GM12878 (cell line): ENCODE measurements at regions not wholly inside any gene's neighbourhood (a gene's known extent, or its start where the extent isn't known, plus 50 kb on each side); places are given as distances from the start of the nearest gene placed in this dataset.

Source experiments
- ATAC-seq: fragments of 200-7000 bp; cut with Tn5 transposase; 3 replicates; pipeline ENCODE4 v1.9.1; 2020; ENCODE audit warnings: mild to moderate bottlenecking, moderate library complexity
- BruUV-seq: library from RNA; stranded (reverse); fragments of 400-500 nt; replicated peaks from 2 replicates; lab custom pipeline; 2021; lab: Mats Ljungman, UMichigan
- CTCF ChIA-PET: fragments of 300-600 bp; sonication (Branson Sonifier 250); formaldehyde crosslinking; extraction: SDS; loops from one replicate; lab custom pipeline; 2021; ENCODE audit warnings: inconsistent platforms; lab: Yijun Ruan, JAX
- POLR2A ChIA-PET: fragments of 350-600 bp; formaldehyde crosslinking; extraction: SDS; loops from one replicate; lab custom pipeline; 2021; ENCODE audit warnings: inconsistent platforms; lab: Charles Lee
- RAD21 ChIA-PET: fragments of 300-600 bp; sonication (Branson Sonifier 250); formaldehyde crosslinking; loops from one replicate; lab custom pipeline; 2023; ENCODE audit warnings: antibody characterized with exemption; ENCODE audit not compliant: unreplicated experiment; lab: Charles Lee
- SMC1A ChIA-PET: fragments of 300-600 bp; sonication (Branson Sonifier 250); formaldehyde crosslinking; loops from one replicate; lab custom pipeline; 2023; ENCODE audit not compliant: unreplicated experiment, uncharacterized antibody; lab: Charles Lee
- DNase-seq: peaks from one replicate; pipeline ENCODE4 v3.0.0-alpha.2; 2011; ENCODE audit warnings: low read depth, low spot score
- FAIRE-seq: peaks from 3 replicates; lab custom pipeline; 2011; peaks lifted over from hg19 to GRCh38; lab: Jason Lieb, UNC
- H2AFZ ChIP-seq: 2 replicates; pipeline ENCODE4 v1.6.0; 2011; ENCODE audit warnings: low read depth, low read length, control low read depth; ENCODE audit not compliant: control insufficient read depth
- H3K27ac ChIP-seq: 2 replicates; pipeline ENCODE4 v1.5.1; 2011; ENCODE audit warnings: control low read depth; ENCODE audit not compliant: control insufficient read depth, insufficient read depth
- H3K27me3 ChIP-seq, 2 experiments: replicated peaks in 1 of 2; 2 replicates each; pipeline versions ENCODE4 v1.6.0 to v1.6.1; 2011; ENCODE audit warnings: low read length in 1 of 2; ENCODE audit not compliant: control insufficient read depth in 2 of 2, insufficient read depth in 2 of 2
- H3K36me3 ChIP-seq, 2 experiments: 2 replicates each; pipeline ENCODE4 v1.5.1; 2011; ENCODE audit warnings: low read length in 1 of 2; ENCODE audit not compliant: control insufficient read depth in 2 of 2, insufficient read depth in 2 of 2
- H3K4me1 ChIP-seq: 2 replicates; pipeline ENCODE4 v1.6.1; 2011; ENCODE audit warnings: mild to moderate bottlenecking, low read length, moderate library complexity, mixed read lengths; ENCODE audit not compliant: control insufficient read depth, insufficient read depth
- H3K4me2 ChIP-seq: 2 replicates; pipeline ENCODE4 v1.6.0; 2011; ENCODE audit warnings: control low read depth; ENCODE audit not compliant: control insufficient read depth, insufficient read depth
- H3K4me3 ChIP-seq: fragments of 200-600 bp; sonication (generic); 2 replicates; pipeline ENCODE4 v1.5.1; 2016
- H3K79me2 ChIP-seq: 2 replicates; pipeline ENCODE4 v1.6.0; 2011; ENCODE audit warnings: low read length; ENCODE audit not compliant: control insufficient read depth, insufficient read depth
- H3K9ac ChIP-seq: 2 replicates; pipeline ENCODE4 v1.8.0; 2011; ENCODE audit warnings: low read length, control low read depth, mixed read lengths; ENCODE audit not compliant: control insufficient read depth, insufficient read depth
- H3K9me3 ChIP-seq: replicated peaks from 3 replicates; pipeline ENCODE4 v1.5.1; 2011; ENCODE audit warnings: mild to moderate bottlenecking, low read length; ENCODE audit not compliant: control insufficient read depth, insufficient read depth
- H4K20me1 ChIP-seq: 2 replicates; pipeline ENCODE4 v1.6.0; 2011; ENCODE audit not compliant: control insufficient read depth, insufficient read depth
- ATF2 ChIP-seq: IDR thresholded peaks from 2 replicates; pipeline ENCODE4 v1.6.1; 2012; ENCODE audit warnings: low read length, inconsistent platforms
- BACH1 ChIP-seq: fragments of 450-650 bp; IDR thresholded peaks from 2 replicates; pipeline ENCODE4 v1.6.1; 2017; ENCODE audit warnings: mild to moderate bottlenecking, borderline replicate concordance
- HDAC6 ChIP-seq: fragments of 200-600 bp; sonication (generic); IDR thresholded peaks from one replicate; pipeline ENCODE4 v1.8.0; 2017; ENCODE audit warnings: antibody characterized with exemption; ENCODE audit not compliant: unreplicated experiment
- HDGF ChIP-seq: fragments of 450-650 bp; IDR thresholded peaks from 2 replicates; pipeline ENCODE4 v1.6.1; 2016; ENCODE audit warnings: antibody characterized with exemption
- KDM1A ChIP-seq: fragments of 200-600 bp; sonication (generic); IDR thresholded peaks from 2 replicates; pipeline ENCODE4 v1.6.1; 2016; ENCODE audit warnings: borderline replicate concordance
- MEF2B ChIP-seq: fragments of 450-650 bp; IDR thresholded peaks from 2 replicates; pipeline ENCODE4 v1.6.1; 2018; ENCODE audit warnings: mild to moderate bottlenecking, moderate library complexity; ENCODE audit not compliant: partially characterized antibody, poor library complexity, severe bottlenecking
- MYB ChIP-seq: fragments of 150-350 bp; IDR thresholded peaks from 2 replicates; pipeline ENCODE4 v1.6.1; 2014; ENCODE audit warnings: mild to moderate bottlenecking, low read depth, low read length, borderline replicate concordance
- NKRF ChIP-seq: fragments of 450-650 bp; conservative IDR thresholded peaks from 2 replicates; pipeline ENCODE4 v1.6.1; 2017; ENCODE audit warnings: mild to moderate bottlenecking, moderate library complexity
- PAX8 ChIP-seq: fragments of 450-650 bp; IDR thresholded peaks from 2 replicates; pipeline ENCODE4 v1.6.1; 2017; ENCODE audit warnings: mild to moderate bottlenecking, moderate library complexity
- POLR2AphosphoS5 ChIP-seq: IDR thresholded peaks from 2 replicates; pipeline ENCODE4 v1.6.1; 2011; ENCODE audit warnings: mild to moderate bottlenecking, low read length, inconsistent platforms
- PRDM15 ChIP-seq: fragments of 450-650 bp; formaldehyde crosslinking; IDR thresholded peaks from 2 replicates; pipeline ENCODE4 v1.4.0; 2020; ENCODE audit warnings: mild to moderate bottlenecking, moderate library complexity
- RB1 ChIP-seq: fragments of 450-650 bp; formaldehyde crosslinking; IDR thresholded peaks from 2 replicates; pipeline ENCODE4 v1.6.1; 2017; ENCODE audit warnings: mild to moderate bottlenecking, borderline replicate concordance
- RBBP5 ChIP-seq: fragments of 200-600 bp; sonication (generic); conservative IDR thresholded peaks from 2 replicates; pipeline ENCODE4 v1.6.1; 2016
- SREBF2 ChIP-seq: IDR thresholded peaks from 2 replicates; pipeline ENCODE4 v1.6.1; 2012; ENCODE audit warnings: mild to moderate bottlenecking, low read length
- YBX1 ChIP-seq: fragments of 450-650 bp; IDR thresholded peaks from 2 replicates; pipeline ENCODE4 v1.6.1; 2016; ENCODE audit warnings: antibody characterized with exemption
- ZBTB4 ChIP-seq: fragments of 450-650 bp; formaldehyde crosslinking; IDR thresholded peaks from 2 replicates; pipeline ENCODE4 v1.4.0; 2022; ENCODE audit warnings: mild to moderate bottlenecking, moderate library complexity
- WGBS: methylation state at CpG from one replicate; pipeline ENCODE4 v1.1.6; 2016; ENCODE audit warnings: low lambda C conversion rate; ENCODE audit not compliant: insufficient replicate concordance, insufficient coverage; ENCODE audit errors: missing lambda C conversion rate; 5-methylcytosine and 5-hydroxymethylcytosine counted together
- in situ Hi-C: fragments of 300-500 bp; cut with MboI; formaldehyde crosslinking; loops from 9 replicates; pipeline ENCODE4 v1.14.3; 2018; ENCODE audit warnings: mixed read lengths
- intact Hi-C: fragments of 100-400 bp; cut with micrococcal nuclease; formaldehyde crosslinking; loops from one replicate; pipeline ENCODE4 v1.14.2; 2022; ENCODE audit not compliant: unreplicated experiment

GRCh38 chr5:44974813-44975212, 166.1 kb downstream of the MRPS30 start:
- 64% methylated on average over 19 of the region's 19 CpGs for WGBS
- ChIA-PET CTCF (no interaction called here), SMC1A (interaction anchor here (0.8 kb wide), 1 partner anchor 41 kb away, joined by 3 read pairs; no protein-coding TSS in a partner anchor), POLR2A (no interaction called here), RAD21 (no interaction called here)
- H3K27ac ChIP-seq: no peak overlapping the region
- in situ Hi-C loops (no loop called here), intact Hi-C loops (no loop called here)
- H3K9ac ChIP-seq: no peak overlapping the region
- H3K4me2 ChIP-seq: no peak overlapping the region
- H3K36me3 ChIP-seq: no peaks in the 10 kb centered on the region
- no peaks in the 10 kb centered on the region for H3K4me1 ChIP-seq
- ATAC-seq: no peak
- no TSS peak for BruUV-seq
- DNase-seq: no peak
- H3K79me2 ChIP-seq: no peaks in the 10 kb centered on the region
- H4K20me1 ChIP-seq: no peaks in the 10 kb centered on the region
- FAIRE-seq: no peak
- H3K4me3 ChIP-seq: no peak overlapping the region
- H3K9me3 ChIP-seq: no peaks in the 10 kb centered on the region; the same call in 2 of the 3 replicates
- H2AFZ ChIP-seq: no peak overlapping the region
- H3K27me3 ChIP-seq: no peaks in the 10 kb centered on the region
- no peak for TF ChIP-seq MEF2B
- no peak for TF ChIP-seq NKRF
- TF ChIP-seq HDGF: no peak
- TF ChIP-seq MYB: no peak
- no peak for TF ChIP-seq ZBTB4 (CRISPR knock-in tag)
- no peak for TF ChIP-seq YBX1
- no peak for TF ChIP-seq POLR2AphosphoS5
- no peak for TF ChIP-seq RB1
- no peak for TF ChIP-seq ATF2
- no peak for TF ChIP-seq HDAC6
- TF ChIP-seq BACH1: no peak
- TF ChIP-seq RBBP5: no peak
- no peak for TF ChIP-seq PRDM15 (CRISPR knock-in tag)
- no peak for TF ChIP-seq SREBF2
- TF ChIP-seq KDM1A: no peak
- no peak for TF ChIP-seq PAX8
